ENCODE measurements at regions not wholly inside any gene's neighbourhood (a gene's known extent, or its start where the extent isn't known, plus 50 kb on each side); places are given as distances from the start of the nearest gene placed in this dataset.
"Not testable (repeated sequence)": the region's sequence is repeated elsewhere in the genome, so short reads cannot be mapped to it uniquely, and the experiment has no call there.

GRCh38 chr7:19623676-19624075 is 85.2 kb downstream of the POLR1F start:
- DNase-seq, result no peak

DNA sequence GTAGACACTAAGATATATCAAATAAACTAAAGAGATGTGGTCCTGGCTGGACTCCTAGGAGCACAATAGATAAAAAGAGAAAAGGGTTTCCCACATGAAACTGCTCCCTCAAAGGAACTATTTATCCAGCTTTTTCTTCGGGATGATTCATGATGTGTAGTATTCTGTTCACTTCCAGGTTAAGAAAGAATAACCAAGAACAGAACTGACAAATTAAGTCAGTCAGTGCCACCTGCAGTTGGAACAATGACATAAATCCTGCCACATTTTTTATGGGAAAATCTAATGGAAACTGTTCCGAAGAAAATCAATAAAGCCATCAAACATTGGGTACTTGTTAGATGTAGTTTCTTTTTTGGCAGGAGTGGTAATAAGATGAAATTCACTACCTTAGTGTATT is 87.1 kb downstream of the POLR1F start:
- DNase-seq, result no peak

GRCh38 chr7:19620470-19620869 is 88.4 kb downstream of the POLR1F start:
- DNase-seq, result no peak

GRCh38 chr7:19619122-19619521 is 89.7 kb downstream of the POLR1F start:
- DNase-seq, result no peak

DNA sequence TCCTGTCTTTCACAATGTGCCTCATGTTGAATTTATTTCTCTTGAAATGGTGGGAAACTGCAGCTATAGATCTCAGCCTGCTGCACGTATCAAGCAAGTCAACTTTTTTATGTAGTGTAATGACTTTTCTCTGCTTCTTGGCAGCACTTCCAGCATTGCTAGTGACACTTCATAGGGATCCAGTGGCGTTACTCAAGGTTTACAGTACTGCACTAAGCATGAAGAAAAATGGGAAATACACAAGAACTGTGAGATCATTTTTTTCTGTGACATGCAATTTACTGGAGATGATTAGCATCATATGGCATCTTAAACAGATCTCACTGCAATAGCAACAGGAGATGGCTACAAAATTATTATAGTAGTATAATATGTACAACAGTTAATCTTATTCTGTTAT is 90.9 kb downstream of the POLR1F start:
- DNase-seq, result no peak

DNA sequence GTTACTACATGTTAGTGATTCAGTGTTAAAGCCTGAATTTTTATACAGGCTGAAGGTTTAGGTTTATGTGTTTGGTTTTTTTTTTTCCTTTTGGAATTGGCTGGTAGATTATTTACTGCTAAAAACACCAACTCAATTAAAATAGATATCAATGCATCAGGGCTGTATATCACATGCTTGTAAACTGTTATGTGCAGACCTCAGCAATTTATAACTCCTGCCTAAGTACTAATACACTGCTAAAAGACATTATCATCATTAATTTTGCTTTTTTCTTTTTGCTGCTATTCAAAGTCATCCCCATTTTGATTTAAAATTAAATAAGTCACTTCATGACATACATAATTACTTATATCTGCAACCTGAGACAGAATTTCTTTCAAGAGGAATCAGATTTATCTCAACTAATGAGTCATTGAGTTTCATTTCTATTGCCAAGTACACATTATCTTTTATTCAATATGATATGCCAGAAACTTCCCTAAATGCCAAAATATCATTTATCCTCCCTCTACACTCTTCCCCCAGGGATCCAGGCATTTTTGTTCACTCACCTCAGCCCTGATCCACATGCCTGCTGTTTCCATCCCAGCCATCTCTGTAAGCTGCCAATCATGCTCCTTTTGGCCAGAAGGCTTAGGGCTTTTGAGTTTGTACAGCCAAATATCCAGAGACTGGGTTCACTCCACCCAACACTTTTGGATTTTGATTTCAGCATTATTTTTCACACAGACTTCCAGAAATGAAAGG is 98.5 kb downstream of the POLR1F start:
- DNase-seq, result no peak

- no peak for DNase-seq
Measured at GRCh38 chr7:19589446-19589845, 119.4 kb downstream of the POLR1F start.

GRCh38 chr7:19587291-19587690 is 121.5 kb downstream of the POLR1F start:
- no peak for DNase-seq

- DNase-seq, result no peak
Measured at GRCh38 chr7:19585761-19586160, 123.1 kb downstream of the POLR1F start.

GRCh38 chr7:19575909-19576557 is 132.8 kb downstream of the POLR1F start:
- DNase-seq, result no peak

- DNase-seq, result no peak
Measured at GRCh38 chr7:19574131-19574530, 134.7 kb downstream of the POLR1F start.

DNA sequence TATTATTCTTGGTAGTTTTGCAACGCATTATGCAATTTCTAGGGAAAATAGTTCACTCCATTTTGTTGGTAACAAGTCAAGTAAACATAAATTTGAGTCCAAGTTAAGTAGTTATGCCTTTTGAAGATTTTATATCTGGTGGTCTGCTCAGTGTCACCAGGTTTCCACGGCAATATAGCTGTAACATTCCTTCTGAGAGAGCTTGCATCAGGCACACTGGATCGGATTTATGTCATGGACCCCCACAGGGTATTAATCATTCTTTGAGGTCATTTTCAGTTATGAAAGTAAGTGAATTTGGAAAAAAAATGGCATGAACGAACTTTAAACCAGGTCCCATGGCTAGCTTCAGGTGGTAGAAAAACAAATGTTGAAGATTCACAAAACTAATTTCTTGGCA is 136.3 kb downstream of the POLR1F start:
- no peak for DNase-seq

DNA sequence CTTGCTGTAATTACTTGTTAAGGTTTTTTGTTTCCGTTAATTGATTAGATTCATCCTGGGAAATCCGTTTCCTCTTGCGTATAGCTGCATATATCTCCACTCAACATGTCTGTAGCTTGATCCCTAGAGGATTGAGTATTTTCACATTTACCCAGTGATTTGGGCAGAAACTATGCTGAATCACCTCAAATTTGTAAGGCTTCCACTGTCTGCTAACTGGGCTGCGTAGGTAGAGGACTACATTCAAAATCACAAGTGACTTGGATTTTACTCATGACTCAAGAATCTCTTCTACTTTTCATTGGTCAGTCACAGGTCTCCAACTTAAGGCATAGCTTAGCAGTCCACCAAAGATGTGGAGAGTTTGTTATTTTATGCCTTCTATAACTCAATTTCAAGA is 141.8 kb downstream of the POLR1F start:
- no peak for DNase-seq

- no peak for DNase-seq
Measured at GRCh38 chr7:19565602-19566001, 143.2 kb downstream of the POLR1F start.

- no peak for DNase-seq
Measured at GRCh38 chr7:19561121-19561805, 147.6 kb downstream of the POLR1F start.

- DNase-seq, result no peak
Measured at GRCh38 chr7:19560111-19560883, 148.5 kb downstream of the POLR1F start.

- no peak for DNase-seq
Measured at GRCh38 chr7:19558527-19558926, 150.3 kb downstream of the POLR1F start.

DNA sequence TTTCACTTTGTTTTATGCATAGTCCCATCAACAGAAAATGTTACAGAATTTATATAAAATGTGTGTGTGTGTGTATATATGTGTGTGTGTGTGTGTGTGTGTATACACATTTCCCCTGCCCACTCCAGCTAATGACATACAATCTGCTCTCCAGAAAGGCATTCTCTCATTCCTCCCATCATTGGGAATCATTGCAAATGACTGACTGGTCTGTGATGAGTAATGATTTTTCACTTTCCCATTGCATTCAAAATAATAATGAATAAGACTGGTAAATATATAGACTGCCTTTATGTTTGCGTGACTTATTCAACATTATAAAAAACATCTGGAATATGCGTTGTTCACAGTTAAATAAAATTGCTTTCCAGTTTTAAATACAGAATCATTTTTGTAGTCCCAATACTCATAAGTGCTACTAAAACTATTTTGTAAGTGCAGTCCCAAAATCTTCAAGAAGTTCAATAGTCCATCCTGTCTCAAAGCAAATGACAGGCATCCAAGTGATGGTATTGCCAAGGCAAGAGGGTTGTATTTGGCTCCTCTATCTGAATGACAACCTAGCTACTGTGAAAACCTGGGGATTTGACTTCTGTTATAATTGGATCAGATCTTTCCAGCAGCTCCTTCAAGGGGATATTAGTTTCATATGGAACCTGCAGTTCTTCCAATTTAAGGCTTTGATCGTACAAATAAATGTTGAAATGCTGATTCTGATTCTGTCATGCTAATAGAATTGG is 150.9 kb downstream of the POLR1F start:
- DNase-seq, result no peak

- DNase-seq, result no peak
Measured at GRCh38 chr7:19554581-19554980, 154.3 kb downstream of the POLR1F start.

DNA sequence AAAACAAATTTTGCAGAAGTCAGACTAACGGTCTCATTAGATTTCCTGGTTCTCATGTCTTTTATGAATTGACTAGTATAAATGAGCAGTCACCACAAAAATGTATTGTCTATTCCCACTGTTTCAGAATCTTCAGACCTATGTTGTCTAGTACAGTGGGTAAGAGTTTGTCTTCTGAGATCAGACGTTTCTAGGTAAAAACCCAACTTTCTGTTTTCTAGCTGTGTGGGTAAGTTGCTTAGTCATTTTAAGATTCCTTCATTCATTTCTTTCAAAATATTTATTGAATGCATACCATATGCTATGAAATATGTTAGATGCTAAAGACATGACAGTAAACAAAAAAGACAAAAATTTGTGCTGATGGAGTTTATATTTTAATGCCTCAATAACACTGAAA is 156.3 kb downstream of the POLR1F start:
- no peak for DNase-seq

DNA sequence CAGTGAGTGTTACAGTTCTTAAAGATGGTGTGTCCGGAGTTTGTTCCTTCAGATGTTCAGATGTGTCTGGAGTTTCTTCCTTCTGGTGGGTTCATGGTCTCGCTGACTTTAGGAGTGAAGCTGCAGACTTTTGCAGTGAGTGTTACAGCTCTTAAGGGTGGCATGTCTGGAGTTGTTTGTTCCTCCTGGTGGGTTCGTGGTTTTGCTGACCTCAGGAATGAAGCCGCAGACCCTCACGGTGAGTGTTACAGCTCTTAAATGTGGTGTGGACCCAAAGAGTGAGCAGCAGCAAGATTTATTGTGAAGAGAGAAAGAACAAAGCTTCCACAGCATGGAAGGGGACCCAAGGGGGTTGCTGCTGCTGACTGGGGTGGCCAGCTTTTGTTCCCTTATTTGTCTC is 159.6 kb downstream of the POLR1F start:
- not testable (repeated sequence) for DNase-seq

- DNase-seq, result peak in 1 of 14 donors; percentile 4
Measured at GRCh38 chr7:19537942-19538401, 170.9 kb downstream of the POLR1F start.
